SH-SY5Y (cell line): ENCODE measurements at regions not wholly inside any gene's neighbourhood (a gene's known extent, or its start where the extent isn't known, plus 50 kb on each side); places are given as distances from the start of the nearest gene placed in this dataset.

Experiments
- GATA2 ChIP-seq: IDR thresholded peaks from 2 replicates; pipeline ENCODE4 v1.6.1; 2011; ENCODE audit warnings: mild to moderate bottlenecking, low read depth, low read length
- GATA3 ChIP-seq: IDR thresholded peaks from 2 replicates; pipeline ENCODE4 v1.6.1; 2011; ENCODE audit warnings: low read depth, mild to moderate bottlenecking, low read length, moderate library complexity

GRCh38 chr10:36191009-36191408, 548.9 kb upstream of the FZD8 start:
- TF ChIP-seq GATA2 (no peak), GATA3 (no peak)
